MM.1S (cell line): ENCODE measurements at regions not wholly inside any gene's neighbourhood (a gene's known extent, or its start where the extent isn't known, plus 50 kb on each side); places are given as distances from the start of the nearest gene placed in this dataset.

Experiments
- DNase-seq: peaks from one replicate; pipeline ENCODE4 v3.0.0-alpha.2; 2015
- H2AFZ ChIP-seq: fragments of 300-600 bp; sonication (generic); 2 replicates; pipeline ENCODE4 v1.6.0; 2016; ENCODE audit warnings: antibody characterized with exemption, low read length
- H3F3A ChIP-seq: fragments of 300-600 bp; sonication (generic); 2 replicates; pipeline ENCODE4 v1.6.1; 2016; ENCODE audit warnings: mild to moderate bottlenecking, antibody characterized with exemption, low read length, moderate library complexity, mixed read lengths; ENCODE audit not compliant: insufficient read depth
- H3K27ac ChIP-seq: fragments of 300-600 bp; sonication (generic); 2 replicates; pipeline ENCODE4 v1.5.1; 2016; ENCODE audit warnings: mild to moderate bottlenecking, low read length
- H3K27me3 ChIP-seq: fragments of 300-600 bp; sonication (generic); replicated peaks from 2 replicates; pipeline ENCODE4 v1.6.0; 2016; ENCODE audit warnings: low read length; ENCODE audit not compliant: insufficient read depth
- H3K36me3 ChIP-seq: fragments of 300-600 bp; sonication (generic); replicated peaks from 2 replicates; pipeline ENCODE4 v1.6.1; 2016; ENCODE audit warnings: mild to moderate bottlenecking, low read length, mixed read lengths; ENCODE audit not compliant: insufficient read depth
- H3K4me1 ChIP-seq: fragments of 300-600 bp; sonication (generic); 2 replicates; pipeline ENCODE4 v1.6.1; 2016; ENCODE audit warnings: low read length, mixed read lengths
- H3K4me2 ChIP-seq: fragments of 300-600 bp; sonication (generic); 2 replicates; pipeline ENCODE4 v1.6.0; 2016; ENCODE audit warnings: low read depth, low read length
- H3K4me3 ChIP-seq: fragments of 300-600 bp; sonication (generic); 2 replicates; pipeline ENCODE4 v1.5.1; 2016; ENCODE audit warnings: low read length, mixed read lengths
- H3K79me2 ChIP-seq: fragments of 300-600 bp; sonication (generic); 2 replicates; pipeline ENCODE4 v1.6.1; 2016; ENCODE audit warnings: mixed run types, low read length, mixed read lengths
- H3K9ac ChIP-seq: fragments of 300-600 bp; sonication (generic); 2 replicates; pipeline ENCODE4 v1.6.1; 2016; ENCODE audit warnings: low read length, mixed read lengths
- H3K9me2 ChIP-seq: fragments of 300-600 bp; sonication (generic); replicated peaks from 2 replicates; pipeline ENCODE4 v1.6.1; 2016; ENCODE audit warnings: mild to moderate bottlenecking, low read length, mixed read lengths; ENCODE audit not compliant: insufficient read depth
- H3K9me3 ChIP-seq: fragments of 300-600 bp; sonication (generic); replicated peaks from 2 replicates; pipeline ENCODE4 v1.6.1; 2016; ENCODE audit warnings: mild to moderate bottlenecking, low read length, mixed read lengths; ENCODE audit not compliant: insufficient read depth
- H4K20me1 ChIP-seq: fragments of 300-600 bp; sonication (generic); 2 replicates; pipeline ENCODE4 v1.6.1; 2016; ENCODE audit warnings: mild to moderate bottlenecking, low read length, moderate library complexity, mixed read lengths; ENCODE audit not compliant: insufficient read depth
- CTCF ChIP-seq: fragments of 300-600 bp; sonication (generic); IDR thresholded peaks from 2 replicates; pipeline ENCODE4 v1.5.1; 2016; ENCODE audit warnings: antibody characterized with exemption, low read length, mixed read lengths
- EZH2 ChIP-seq: fragments of 300-600 bp; sonication (generic); optimal IDR thresholded peaks from 2 replicates; pipeline ENCODE3; 2017; ENCODE audit warnings: low read depth, mild to moderate bottlenecking, antibody characterized with exemption, low read length, mixed read lengths
- EZH2phosphoT487 ChIP-seq: fragments of 300-600 bp; sonication (generic); IDR thresholded peaks from 2 replicates; pipeline ENCODE4 v1.6.1; 2018; ENCODE audit warnings: antibody characterized with exemption, low read length

DNA sequence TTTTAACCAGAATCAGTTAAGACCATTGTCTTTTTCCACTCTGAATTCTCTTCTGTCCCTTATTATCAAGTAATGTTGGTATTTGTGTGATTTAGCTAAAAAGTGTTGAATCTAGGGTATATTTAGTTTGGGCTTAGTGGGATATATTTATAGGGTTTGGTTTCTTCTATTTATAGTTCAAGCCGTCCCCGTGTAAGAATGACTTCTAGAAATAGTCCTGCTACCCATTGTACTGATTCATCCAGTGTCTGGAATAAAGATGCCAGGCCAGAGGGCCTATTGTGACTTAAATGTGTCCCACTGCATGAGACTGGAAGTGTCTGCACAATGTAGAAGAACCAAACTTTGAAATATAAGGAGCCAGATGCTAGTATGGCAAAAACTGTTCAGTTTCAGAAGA is 364.8 kb downstream of the TNS1 start:
- H3K9ac ChIP-seq: no peak overlapping the region
- no peaks in the 10 kb centered on the region for H4K20me1 ChIP-seq
- H3K9me2 ChIP-seq: no peaks in the 10 kb centered on the region
- no peaks in the 10 kb centered on the region for H3K79me2 ChIP-seq
- no peaks in the 10 kb centered on the region for H3F3A ChIP-seq
- no peak for TF ChIP-seq CTCF
- no peak for TF ChIP-seq EZH2phosphoT487
- TF ChIP-seq EZH2: no peak
- no peak overlapping the region for H3K27ac ChIP-seq
- no peaks in the 10 kb centered on the region for H3K4me1 ChIP-seq
- H3K36me3 ChIP-seq: no peaks in the 10 kb centered on the region
- no peak overlapping the region for H3K4me3 ChIP-seq
- H3K27me3 ChIP-seq: no peaks in the 10 kb centered on the region
- no peak overlapping the region for H2AFZ ChIP-seq
- no peak for DNase-seq
- H3K9me3 ChIP-seq: no peaks in the 10 kb centered on the region
- no peak overlapping the region for H3K4me2 ChIP-seq

DNA sequence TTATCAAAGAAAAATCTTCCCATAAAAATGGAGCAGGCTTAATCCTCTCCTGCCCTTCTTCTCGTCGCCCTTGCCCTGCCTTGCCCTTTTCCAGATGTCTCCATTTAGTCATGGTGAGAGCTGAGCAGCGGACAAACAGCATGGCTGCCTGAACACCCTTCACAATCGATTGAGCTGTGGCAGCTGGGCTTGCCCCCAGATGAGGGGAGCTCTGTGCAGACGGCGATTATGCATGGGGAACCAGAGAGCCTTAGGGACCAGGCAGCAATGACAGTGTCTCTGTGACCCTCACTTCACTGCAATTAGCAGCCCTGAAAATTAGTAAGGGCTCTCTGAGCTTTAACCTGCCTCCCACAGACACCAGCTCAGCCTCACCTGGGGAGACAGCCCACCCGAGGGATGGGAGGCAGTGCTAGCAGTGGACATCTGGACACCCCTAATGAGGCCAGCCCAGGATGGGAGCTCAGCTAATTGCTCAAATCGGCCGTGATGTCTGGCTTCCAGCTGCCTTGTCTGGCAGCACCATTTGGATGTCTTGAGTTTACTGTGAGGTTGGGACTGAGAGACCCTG is 365.7 kb downstream of the TNS1 start:
- Histone ChIP-seq H3K36me3 (no peaks in the 10 kb centered on the region), H3K27ac (no peak overlapping the region)
- DNase-seq: no peak

GRCh38 chr2:217636578-217636977 is 366.2 kb downstream of the TNS1 start:
- no peaks in the 10 kb centered on the region for H3K36me3 ChIP-seq
- H3K27me3 ChIP-seq: no peaks in the 10 kb centered on the region
- H3K27ac ChIP-seq: no peak overlapping the region
- no peaks in the 10 kb centered on the region for H3K4me1 ChIP-seq
- H3K4me2 ChIP-seq: no peak overlapping the region
- H3K4me3 ChIP-seq: no peak overlapping the region
- no peak for DNase-seq
- H4K20me1 ChIP-seq: no peaks in the 10 kb centered on the region
- no peaks in the 10 kb centered on the region for H3K9me2 ChIP-seq
- no peak overlapping the region for H2AFZ ChIP-seq
- no peaks in the 10 kb centered on the region for H3F3A ChIP-seq
- no peaks in the 10 kb centered on the region for H3K79me2 ChIP-seq
- H3K9me3 ChIP-seq: no peaks in the 10 kb centered on the region
- H3K9ac ChIP-seq: no peak overlapping the region
- TF ChIP-seq EZH2: no peak
- TF ChIP-seq CTCF: no peak
- TF ChIP-seq EZH2phosphoT487: no peak

More for the DNA sequence above, 365.7 kb downstream of the TNS1 start:
- H3K4me3 ChIP-seq: no peak overlapping the region
- TF ChIP-seq EZH2: no peak
- TF ChIP-seq EZH2phosphoT487: no peak
- no peak for TF ChIP-seq CTCF
- H3K79me2 ChIP-seq: no peaks in the 10 kb centered on the region
- H3K27me3 ChIP-seq: no peaks in the 10 kb centered on the region
- no peaks in the 10 kb centered on the region for H4K20me1 ChIP-seq
- no peak overlapping the region for H2AFZ ChIP-seq
- H3F3A ChIP-seq: no peaks in the 10 kb centered on the region
- H3K4me2 ChIP-seq: no peak overlapping the region
- H3K9me3 ChIP-seq: no peaks in the 10 kb centered on the region
- no peaks in the 10 kb centered on the region for H3K9me2 ChIP-seq
- no peaks in the 10 kb centered on the region for H3K4me1 ChIP-seq
- H3K9ac ChIP-seq: no peak overlapping the region
